GM21737 (cell line): ENCODE measurements at regions not wholly inside any gene's neighbourhood (a gene's known extent, or its start where the extent isn't known, plus 50 kb on each side); places are given as distances from the start of the nearest gene placed in this dataset.
"Not testable (repeated sequence)": the region's sequence is repeated elsewhere in the genome, so short reads cannot be mapped to it uniquely, and the experiment has no call there.

Experiments
- ATAC-seq: cut with Tn5 transposase; IDR thresholded peaks from one replicate; pipeline ENCODE4 v1.9.1; 2021; ENCODE audit warnings: mild to moderate bottlenecking, moderate library complexity; ENCODE audit not compliant: unreplicated experiment

DNA sequence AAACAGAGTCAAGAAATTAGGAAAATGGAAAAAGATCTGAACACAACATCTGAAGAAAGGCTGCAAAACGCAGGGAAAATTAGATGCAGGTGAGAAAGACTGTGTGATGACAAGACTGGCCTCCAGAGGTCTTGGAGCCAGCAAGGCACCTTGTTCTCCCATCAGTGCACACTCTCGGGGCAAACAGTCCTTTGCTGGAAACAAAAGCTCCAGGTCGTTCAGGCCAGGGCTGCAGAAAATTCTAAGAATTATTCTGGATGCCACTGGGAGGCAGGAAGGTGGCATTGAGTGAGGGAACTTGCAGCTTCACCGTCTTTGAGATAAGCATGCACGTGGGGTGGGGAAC lies 219.9 kb upstream of the SSTR4 start:
- ATAC-seq, result no peak

DNA sequence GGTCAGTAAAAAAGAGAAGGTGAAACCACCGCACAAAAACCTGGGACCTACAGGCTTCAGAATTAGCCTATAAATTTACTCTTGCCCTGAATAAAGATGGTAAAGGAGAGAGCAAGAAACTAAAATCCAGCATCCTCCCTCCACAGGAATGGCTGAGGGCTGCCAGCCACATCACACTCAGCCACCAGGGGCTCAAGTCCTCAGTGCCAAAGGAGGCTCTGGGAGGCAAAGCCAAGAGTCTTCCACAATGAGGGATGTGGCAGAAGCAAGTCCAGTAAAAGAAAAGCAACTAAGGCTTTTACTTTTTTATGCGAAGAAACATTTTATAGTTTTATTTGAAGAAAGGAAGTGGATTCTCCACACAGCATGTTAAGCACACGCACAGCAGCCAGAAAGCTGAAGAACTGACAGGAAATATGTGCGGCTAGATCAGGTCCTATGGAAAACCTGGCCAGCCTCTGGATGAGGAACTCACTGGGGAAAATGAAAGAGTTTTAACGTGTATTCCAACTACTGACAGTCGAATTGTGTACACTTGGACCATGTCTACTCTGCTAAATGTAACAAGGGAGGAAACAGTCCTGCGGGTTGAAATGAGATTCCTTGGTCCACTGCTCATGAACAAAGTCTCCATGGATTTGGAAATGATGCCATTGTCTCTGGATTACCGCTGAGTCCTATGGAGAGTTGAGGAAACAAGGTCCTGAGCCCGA lies 219.4 kb upstream of the SSTR4 start:
- no peak for ATAC-seq

DNA sequence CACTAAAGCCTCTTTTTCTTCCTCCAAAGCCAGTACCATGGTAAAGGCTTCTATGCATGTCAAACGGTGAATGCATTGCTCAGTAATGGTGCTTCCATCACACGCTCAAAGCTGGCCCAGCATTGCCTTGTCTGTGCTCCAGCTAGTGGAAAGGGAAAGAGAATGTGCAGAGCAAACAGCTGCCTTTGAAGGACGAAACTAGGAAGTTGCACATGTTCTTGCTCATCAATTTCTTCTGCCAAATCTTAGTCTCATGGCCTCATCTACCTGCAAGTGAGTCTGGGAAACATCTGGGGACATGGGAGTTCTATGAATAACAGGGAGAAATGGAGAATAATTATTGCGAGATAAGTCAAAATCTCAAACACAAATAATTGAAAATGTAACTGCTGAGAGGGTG lies 216.5 kb upstream of the SSTR4 start:
- no peak for ATAC-seq

DNA sequence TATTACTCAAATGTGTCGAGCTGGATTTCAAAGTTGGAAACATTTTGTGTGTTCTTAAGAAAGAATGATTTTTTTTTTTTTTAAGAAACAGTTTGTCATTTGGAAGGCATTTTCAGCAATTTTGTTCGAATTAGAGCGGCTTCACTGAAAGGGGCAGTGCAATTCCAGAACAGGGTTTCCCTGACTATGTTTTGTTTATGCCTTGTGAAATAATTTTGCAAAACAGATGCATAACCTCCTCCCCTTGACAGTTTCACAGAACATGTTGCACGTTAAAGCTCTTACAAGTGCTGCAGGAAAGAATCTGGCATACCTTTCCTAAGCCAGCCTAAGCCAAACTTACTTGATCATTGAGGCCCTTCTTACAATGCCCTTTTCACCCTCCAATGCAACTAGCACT lies 216.0 kb upstream of the SSTR4 start:
- no peak for ATAC-seq

DNA sequence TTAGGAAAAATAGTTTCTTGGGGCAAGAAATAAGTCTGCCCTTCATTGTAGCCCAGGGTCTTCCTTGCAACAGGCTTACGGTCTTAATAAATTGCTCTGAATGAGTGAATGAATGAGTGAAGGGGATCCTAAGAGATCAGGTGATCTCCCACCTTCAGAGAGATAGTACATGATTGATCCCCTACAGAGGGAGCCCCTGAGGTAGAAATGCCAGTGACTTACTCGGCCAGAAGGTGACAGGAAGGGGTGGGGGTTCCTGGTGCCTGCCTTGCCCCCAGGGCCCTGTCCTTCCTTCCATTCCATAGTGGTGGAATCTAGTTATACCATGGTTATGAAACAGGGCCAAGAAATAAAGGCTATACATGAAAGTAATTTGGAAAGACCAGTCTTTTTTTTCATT lies 215.3 kb upstream of the SSTR4 start:
- no peak for ATAC-seq

DNA sequence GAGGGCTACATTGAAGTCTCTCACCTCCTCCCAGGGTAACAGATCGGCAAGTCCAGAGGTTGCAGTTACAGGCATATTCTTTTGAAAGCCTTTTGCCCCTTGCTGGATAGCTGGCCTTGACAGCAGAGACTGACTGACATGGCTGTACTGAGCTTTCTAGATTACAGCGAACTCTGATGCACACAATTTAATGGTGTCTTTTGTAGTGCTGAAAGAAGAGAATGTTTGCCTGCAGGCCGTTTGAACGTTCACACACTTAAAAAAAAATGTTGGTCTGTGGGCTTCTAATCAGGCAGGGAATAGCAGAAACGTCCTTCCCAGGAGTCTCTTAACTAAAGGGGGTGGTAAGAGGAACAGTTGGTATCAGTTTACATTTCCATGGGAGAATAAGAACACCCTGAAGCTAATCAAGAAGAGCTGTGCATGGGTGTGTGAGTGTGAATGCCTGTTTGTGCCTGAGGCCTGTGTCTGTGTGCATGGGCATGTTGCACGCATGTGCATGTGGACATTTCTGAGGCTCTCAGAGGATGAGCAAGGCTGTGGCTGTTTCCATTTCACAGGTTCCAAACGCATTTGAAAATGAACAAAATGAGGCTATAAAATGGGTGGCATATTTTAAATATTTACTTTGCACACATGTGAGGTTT lies 213.9 kb upstream of the SSTR4 start:
- ATAC-seq, result no peak

DNA sequence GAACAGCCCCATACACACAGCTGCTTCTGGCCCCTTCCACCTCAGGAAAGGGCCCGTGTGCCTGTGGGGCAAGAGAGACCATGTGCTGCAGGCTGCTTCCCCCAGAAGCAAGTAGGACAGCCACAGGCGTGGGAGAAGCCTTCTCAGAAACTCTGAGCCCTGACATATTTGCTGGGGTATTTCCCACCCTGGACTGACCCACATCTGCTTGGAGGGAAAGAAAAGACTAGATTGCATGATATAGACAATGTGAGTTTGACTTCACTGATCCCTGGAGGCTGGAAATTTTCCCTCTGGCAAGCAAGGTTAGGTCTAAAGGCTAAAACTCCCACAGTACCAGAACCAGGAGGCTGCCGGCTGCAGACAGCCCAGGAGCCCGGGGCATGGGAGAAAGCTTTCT lies 213.3 kb upstream of the SSTR4 start:
- ATAC-seq, result no peak

DNA sequence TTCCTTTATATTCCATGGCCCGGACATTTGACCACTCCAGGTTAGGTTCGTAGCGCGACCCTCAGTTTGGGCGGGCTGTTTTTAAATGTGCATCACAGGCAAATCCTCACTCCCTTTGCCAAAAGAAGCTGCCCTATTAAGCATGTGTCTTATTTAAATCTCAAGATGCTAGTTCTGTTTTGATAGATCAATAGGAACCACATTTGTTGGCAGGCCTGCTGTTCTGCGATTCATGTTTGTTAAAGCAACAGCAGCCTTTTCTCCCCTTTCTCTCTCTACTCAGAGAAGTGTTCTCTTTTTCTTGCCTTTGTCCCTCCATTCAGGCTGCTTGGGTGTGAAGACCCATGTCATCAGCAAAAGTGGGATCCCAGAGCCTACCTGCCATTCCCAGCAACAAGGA lies 212.0 kb upstream of the SSTR4 start:
- ATAC-seq, result no peak

DNA sequence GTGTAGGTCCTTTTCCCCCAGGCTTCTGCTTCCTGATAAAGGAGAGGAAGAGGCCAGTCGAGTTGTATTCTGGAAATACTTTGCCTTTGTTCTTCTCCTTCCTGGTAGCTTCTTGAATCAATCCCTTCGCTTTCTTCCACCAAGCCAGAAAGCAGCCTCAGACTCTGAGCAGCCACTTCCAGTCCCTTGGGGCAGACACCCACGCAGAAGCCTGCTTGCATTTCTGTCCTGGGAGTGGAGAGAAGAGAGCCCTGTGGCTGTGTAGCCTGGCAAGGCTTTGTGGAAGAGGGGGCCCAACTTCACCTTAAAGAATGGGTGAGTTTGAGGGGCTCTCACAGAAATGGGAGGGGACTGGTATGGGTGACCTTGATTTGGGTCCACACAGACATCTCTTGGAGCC lies 211.0 kb upstream of the SSTR4 start:
- no peak for ATAC-seq

DNA sequence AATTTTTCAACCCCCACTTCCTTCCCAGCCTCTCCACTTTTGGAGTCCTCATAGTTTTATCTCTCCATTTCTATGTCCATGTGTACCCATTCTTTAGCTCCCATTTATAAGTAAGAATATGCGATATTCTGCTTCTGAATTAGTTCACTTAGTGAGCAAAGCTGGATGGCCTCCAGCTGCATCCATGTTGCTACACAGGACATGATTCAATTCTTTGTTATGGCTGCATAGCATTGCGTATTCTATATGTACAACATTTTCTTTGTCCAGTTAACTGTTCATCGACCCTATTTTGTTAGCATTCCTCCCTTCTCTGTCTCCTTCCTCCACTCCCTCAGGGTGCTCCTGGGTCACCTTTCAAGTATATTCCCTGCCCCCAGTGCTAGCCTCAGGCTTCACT lies 210.0 kb upstream of the SSTR4 start:
- ATAC-seq, result no peak

DNA sequence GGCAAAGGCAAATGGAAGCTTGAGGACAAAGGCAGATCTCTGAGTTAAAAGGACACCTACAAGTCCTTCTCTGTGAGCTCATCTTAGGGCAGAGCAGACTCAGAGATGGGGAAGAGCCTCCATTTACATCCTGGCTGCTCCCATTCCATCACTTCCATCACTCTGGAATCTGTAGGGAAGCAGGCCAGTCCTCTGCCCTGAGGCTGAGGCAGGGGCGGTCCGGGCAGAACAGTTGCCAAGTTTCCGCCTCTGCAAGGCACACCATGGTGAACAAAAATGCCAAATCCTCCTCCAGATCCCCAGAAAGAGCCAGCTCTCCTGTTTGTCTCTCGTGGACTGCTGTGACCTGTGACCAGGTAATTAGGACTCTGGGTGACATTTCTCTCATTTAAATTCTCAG lies 209.6 kb upstream of the SSTR4 start:
- no peak for ATAC-seq

DNA sequence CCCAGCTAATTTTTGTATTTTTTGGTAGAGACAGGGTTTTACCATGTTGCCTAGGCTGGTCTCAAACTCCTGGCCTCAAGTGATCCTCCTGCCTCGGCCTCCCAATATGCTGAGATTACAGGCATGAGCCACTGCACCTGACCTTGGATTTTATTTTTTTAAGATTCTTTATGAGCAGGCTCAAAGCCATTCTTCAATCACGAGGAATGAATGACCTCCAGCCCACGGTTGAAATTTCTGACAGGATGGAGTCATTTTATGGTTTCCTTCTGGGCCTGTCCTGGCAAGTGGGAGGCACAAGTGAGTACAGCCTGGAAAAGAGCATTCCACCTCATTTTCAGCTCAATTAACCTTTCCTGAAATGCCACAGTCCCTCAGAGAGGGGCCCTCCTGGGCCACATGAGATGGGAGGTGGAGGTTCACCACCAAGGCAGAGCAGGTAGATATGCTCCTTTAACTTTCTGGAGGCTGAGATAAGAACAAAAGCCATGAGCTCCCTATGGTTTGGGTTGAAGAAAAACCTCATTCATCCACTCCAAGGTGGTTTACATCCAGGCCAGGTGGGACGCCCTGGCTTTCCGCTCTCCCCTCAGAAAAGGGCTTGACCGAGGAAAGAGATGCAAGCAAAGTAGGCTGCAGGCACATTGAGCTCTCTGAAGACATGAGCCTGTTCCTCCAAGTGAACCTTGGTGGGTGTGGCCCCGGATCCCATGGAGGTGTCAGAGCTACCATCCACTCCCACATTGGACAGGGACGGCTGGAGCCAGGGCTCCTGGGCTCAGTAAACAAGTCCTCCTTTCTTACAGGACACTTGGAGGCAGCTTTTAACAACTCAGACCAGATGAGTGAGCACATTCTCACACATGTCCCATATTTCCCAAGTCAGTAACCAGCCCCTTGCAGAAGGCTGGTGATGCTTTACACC lies 208.5 kb upstream of the SSTR4 start:
- ATAC-seq, result no peak

DNA sequence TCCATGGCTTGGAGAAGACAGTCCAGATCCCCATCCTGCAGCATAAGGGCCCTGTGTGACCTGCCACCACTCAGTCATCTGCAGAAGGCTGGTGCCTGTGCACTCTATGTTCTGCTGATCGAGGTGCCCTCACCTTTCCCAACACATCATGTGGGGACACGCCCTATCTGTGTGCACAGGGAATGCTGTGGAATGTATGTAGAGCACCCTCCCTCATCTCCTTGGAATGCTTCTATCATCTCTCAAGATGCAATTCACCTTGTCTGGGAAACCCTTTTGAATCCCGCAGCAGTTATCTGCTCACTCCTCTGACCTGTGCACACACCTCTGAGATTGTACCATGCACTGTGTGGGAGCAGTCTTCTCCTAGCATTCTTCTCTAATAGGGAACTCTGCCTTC lies 207.2 kb upstream of the SSTR4 start:
- no peak for ATAC-seq

DNA sequence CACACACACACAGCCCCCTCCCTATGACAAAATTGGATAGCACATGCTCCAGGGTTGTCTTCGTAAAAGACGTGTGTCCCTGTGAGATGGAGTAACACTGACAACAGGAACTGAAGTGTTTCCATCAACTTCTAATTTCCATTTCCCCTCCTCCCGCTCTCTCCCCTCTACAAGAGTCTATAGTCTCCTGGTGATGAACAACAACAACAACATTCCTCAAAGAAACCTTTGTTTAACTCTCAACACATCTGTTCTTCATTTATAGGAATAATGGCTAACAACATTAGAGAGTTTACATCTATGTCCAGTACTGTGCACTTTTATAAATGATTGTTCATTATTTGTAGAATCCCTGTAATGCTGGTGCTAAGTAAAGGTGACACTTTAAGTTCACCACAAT lies 205.8 kb upstream of the SSTR4 start:
- no peak for ATAC-seq

DNA sequence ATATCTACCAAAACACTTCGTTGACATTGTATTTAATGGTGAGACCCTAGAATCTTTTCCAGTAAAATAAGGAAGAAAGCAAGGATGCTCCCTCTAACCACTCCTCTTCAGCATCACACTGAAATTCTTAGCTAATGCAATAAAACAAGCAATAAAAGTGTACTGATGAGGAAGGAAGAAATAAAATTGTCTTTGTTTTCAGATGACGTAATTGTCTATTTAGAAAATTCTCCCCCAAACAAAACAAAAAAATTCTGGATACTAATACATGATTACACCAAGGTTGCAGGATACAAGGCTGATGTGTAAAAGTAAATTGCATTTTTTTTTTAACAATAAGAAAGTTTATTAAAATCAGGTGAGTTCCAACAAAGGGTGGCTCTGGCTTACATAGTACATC lies 205.0 kb upstream of the SSTR4 start:
- no peak for ATAC-seq

DNA sequence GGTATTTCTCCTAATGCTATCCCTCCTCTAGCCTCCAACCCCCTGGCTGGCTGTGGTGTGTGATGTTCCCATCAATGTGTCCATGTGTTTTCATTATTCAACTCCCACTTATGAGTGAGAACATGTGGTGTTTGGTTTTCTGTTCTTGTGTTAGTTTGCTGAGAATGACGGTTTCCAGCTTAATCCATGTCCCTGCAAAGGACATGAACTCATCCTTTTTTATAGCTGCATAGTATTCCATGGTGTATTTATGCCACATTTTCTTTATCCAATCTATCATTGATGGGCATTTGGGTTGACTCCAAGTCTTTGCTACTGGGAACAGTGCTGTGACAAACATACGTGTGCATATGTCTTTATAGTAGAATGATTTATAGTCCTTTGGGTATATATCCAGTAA lies 204.4 kb upstream of the SSTR4 start:
- ATAC-seq, result not testable (repeated sequence)

DNA sequence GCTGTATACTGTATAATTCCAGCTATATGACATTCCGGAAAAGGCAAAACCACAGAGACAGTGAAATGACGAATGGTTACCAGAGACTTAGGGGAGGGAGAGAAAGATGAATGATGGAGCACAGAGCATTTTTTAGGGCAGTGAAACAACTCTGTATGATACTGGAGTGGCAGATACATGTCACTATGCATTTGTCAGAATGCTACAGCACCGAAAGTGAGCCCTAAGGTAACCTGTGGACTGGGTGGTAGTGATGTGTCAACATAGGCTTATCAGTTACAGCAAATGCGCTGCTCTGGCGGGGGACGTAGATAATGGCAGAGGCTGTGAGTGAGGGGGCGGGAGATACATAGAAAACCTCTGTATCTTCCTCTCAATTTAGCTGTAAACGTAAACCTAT lies 201.3 kb upstream of the SSTR4 start:
- ATAC-seq, result no peak

DNA sequence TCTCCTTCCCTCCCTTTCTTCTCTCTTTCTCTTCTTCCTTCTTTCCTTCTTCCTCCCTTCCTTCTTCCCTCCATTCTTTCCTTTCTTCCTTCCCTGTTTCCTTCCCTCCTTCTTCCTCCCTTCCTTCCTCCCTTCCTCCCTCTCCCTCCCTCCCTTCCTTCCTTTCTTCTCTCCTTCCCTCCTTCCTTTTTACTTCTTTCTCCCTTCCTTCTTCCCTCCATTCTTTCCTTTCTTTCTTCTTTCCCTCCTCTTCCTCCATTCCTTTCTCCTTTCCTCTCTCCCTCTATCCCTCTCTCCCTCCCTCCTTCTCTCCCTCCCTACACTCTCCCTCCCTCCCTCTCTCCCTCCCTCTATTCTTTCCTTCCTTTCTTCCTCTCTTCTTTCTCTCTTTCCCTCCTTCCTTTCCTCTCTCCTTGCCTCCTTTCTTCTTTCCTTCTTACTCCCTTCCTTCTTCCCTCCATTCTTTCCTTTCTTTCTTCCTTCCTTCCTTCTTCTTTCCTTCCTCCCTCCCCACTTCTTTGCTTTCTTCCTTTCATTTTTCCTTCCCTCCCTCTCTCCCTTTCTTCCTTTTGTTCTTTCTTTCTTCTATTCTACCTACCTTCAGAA lies 200.4 kb upstream of the SSTR4 start:
- ATAC-seq, result no peak

DNA sequence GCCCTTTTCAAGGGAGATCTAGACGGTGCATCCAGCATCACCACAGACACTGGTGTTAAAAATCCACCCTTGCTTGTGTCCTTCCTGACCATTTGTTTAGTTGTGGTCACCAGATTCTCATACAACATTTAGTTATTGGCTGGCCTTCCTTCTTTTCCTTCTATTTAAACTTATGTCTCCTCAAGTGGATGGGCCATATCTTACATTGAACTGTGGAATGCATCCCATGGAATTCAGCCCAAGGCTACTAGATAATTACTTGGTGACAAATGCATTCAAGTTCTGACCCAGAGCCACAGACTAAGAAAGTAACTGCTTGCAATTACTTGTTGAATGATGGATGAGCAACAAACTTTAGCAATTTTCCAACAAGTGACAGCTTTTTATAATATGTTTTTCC lies 198.9 kb upstream of the SSTR4 start:
- ATAC-seq, result no peak

DNA sequence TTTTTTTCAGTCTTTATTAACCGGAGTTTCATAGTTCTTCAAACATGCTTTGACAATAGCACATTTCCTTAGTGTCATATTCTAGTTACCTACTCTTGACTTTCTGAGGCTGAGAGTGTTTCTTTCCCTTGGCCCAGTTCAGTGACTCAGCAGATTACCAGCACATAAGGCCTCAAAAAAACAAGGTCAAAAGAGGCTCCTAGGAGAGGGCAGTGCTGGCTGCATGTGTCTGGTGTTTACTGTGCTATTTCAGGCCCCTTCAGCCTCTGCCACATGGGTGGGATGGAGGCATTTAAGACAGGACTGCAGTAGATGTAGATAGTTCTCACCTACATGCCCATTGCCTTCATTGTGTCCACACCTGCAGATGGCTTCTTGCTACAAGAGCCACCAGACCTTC lies 198.2 kb upstream of the SSTR4 start:
- ATAC-seq, result no peak

DNA sequence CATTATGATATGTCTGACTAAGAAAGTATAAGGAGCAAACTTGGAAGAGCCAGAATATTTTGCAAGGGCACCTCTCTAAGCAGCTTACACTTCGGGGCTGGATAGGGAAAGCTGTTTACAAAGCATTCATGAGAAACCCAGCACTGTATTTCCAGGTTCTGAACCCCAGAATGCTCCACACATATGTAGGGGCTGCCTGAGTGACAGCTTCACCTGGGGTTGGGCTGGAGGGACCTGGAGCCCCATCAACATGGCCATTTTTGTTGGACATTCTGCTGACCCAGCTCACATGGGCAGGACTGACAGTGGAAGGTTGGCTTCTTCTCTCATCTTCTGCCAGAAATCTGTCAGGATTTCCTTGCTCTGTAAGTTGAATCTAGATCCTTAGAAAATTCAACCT lies 197.1 kb upstream of the SSTR4 start:
- ATAC-seq, result no peak

DNA sequence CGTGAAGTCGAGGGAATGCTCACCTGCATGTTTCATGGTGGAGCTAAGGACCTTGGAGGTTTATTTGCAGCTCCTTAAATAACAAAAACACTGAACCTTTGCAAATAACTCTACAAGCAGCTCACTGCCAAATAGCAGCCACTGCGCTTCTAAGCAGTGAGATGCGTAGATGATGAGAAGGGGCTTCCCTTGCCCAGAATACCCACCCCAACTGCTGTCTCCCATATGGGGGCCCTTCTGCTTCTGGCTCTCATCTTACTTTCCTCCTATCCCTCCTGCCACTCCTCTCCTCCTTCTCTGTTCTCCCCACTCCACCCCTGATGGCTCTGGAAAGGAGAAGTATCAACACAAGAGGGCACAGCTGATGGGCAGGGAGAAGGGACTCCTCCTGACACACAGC lies 193.3 kb upstream of the SSTR4 start:
- ATAC-seq, result no peak
